ENCODE measurements at regions not wholly inside any gene's neighbourhood (a gene's known extent, or its start where the extent isn't known, plus 50 kb on each side); places are given as distances from the start of the nearest gene placed in this dataset.

DNA sequence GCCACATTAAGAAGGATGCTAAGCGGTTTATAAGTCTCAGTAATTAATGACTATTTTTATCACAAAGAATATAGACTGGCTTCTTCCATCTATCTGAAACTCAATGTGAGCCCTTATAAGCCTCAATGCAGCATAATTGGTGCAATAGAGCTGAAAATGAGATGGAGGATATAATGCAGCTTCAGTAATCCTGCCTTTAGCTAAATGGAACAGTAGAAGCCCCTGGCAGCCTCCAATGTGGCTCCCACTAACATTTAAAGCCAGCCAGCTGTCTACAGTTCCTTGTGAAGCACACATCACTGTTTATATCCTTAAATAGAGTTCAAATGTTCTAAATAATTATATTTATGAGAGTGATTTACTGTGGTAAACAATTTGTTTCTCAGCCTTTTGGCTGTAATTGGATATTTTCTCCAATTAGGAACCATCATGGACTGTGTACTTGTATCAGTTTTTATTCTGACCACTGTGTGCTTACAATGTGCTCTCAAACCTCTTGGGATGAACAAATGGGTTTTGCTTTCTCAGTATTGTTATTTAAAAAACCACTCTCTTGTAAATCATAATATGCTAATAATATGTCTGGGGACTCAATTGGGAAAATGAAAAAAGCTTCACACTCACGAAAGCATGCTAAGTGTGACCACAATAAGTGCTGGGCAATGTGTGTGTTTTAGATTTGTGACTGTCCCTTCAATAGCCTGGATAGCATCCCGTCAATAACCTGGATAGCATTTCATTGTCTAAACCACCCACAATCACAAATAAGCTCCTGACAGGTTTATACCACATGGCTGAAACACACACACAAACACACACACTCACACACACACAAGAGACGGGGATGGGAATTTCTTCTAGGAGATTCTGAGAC is 366.6 kb downstream of the GBE1 start:
- no peak for DNase-seq (ENCODE audit: low read depth)
- TF ChIP-seq, protein P1, sequence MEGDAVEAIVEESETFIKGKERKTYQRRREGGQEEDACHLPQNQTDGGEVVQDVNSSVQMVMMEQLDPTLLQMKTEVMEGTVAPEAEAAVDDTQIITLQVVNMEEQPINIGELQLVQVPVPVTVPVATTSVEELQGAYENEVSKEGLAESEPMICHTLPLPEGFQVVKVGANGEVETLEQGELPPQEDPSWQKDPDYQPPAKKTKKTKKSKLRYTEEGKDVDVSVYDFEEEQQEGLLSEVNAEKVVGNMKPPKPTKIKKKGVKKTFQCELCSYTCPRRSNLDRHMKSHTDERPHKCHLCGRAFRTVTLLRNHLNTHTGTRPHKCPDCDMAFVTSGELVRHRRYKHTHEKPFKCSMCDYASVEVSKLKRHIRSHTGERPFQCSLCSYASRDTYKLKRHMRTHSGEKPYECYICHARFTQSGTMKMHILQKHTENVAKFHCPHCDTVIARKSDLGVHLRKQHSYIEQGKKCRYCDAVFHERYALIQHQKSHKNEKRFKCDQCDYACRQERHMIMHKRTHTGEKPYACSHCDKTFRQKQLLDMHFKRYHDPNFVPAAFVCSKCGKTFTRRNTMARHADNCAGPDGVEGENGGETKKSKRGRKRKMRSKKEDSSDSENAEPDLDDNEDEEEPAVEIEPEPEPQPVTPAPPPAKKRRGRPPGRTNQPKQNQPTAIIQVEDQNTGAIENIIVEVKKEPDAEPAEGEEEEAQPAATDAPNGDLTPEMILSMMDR (IDR thresholded peaks at IDR 0.05; ENCODE audit: insufficient read depth, low read length), result no peak

DNA sequence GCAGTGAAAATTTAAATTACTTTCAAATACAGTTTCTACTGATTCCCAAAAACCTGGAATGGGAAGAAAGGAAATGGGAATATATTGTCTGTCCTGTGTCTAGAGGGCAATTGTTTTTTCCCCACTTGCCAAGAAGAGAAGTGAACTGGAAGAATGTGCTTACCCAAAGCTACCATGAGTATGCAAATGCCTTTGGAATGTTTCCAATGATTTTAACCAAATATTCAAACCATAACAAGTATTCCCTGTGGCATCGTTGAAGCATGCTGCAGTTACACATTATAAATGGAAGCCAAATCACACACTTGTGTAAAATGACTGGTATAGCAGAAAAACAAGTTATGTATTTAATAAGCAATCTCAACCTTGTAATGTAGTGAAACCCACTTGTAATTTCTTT is 368.2 kb downstream of the GBE1 start:
- no peak for DNase-seq (ENCODE audit: low read depth)
- TF ChIP-seq, protein P1 (IDR thresholded peaks at IDR 0.05; ENCODE audit: insufficient read depth, low read length), result no peak
- H3K4me3 ChIP-seq (ENCODE audit: low read depth, low read length), result no peak overlapping the region

More for the DNA sequence above, 366.6 kb downstream of the GBE1 start:
- no peak overlapping the region for H3K4me3 ChIP-seq (ENCODE audit: low read depth, low read length)

DNA sequence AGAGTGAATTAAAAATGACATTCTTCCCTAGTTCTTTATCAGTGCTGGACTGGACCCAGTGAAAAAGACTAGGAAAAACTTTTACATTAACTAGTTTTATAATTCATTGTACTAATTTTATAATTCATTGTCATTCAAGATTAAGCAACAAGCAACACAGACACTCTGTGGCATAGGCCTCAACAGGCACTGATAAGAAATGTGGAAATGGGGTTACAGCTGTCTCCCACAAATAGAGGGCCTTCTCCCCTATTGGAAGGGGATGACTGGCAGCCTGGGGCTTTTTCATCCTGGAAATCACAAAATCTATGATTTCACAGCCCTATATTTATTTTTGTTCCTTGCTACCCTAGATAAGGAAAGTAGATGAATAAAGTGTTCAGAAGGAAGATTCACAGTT is 370.6 kb downstream of the GBE1 start:
- H3K4me3 ChIP-seq (ENCODE audit: low read depth, low read length), result no peak overlapping the region
- TF ChIP-seq, protein P1 (IDR thresholded peaks at IDR 0.05; ENCODE audit: insufficient read depth, low read length), result no peak
- no peak for DNase-seq (ENCODE audit: low read depth)

DNA sequence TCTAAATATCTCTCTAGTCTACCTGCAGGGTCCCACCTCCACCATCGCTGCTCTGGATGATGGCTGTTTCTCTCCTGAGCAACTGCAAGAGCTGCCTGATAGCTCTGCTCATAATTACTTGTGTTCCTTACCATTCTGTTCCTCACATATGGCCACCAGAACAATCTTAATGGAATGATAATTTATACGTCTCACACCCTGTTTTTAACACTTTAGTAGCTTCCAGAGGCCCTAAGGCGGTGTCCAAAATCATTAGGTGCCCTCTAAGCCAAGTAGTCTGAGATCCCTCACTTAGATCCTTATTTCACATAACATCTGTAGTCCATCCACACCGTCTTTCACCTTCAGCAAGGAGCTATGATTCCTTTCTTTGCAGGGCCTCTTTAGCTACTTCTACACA is 373.3 kb downstream of the GBE1 start:
- no peak overlapping the region for H3K4me3 ChIP-seq (ENCODE audit: low read depth, low read length)
- TF ChIP-seq, protein P1 (IDR thresholded peaks at IDR 0.05; ENCODE audit: insufficient read depth, low read length), result no peak
- DNase-seq (ENCODE audit: low read depth), result no peak

DNA sequence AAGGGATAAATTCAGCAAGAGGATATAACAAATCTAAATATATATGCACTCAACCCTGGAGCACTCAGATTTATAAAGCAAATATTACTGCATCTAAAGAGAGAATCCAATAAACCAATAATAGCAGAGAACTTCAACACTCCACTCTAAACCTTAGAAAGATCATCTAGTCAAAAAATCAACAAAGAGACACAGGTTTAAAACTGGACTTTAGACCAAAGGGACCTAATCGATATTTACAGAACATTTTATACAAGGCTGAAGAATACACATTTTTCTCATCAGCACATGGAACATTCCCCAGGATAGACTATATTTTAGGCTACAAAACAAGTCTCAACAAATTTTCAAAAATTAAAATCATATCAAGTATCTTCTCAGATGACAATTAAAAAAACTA is 379.0 kb downstream of the GBE1 start:
- no peak for DNase-seq (ENCODE audit: low read depth)
- TF ChIP-seq, protein P1 (IDR thresholded peaks at IDR 0.05; ENCODE audit: insufficient read depth, low read length), result no peak
- no peak overlapping the region for H3K4me3 ChIP-seq (ENCODE audit: low read depth, low read length)

DNA sequence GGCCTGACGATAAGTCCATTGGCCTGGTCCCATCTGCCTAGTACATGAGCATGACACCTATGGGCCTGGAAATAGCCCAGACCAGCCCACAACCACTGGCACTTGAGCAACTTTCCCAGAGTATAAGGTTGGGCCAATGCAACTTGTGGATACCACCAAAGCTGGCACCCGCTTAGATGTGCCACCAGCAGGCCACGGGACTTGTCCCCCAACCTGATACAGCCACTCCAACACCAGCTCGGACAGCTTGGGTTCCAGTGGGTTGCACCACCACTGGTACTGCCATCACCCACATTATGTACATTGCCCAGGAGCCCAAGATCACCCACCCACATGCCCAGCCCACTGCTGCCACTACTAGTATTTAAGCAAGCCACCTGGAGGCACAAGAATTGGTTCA is 381.2 kb downstream of the GBE1 start:
- no peak for DNase-seq (ENCODE audit: low read depth)
- no peak overlapping the region for H3K4me3 ChIP-seq (ENCODE audit: low read depth, low read length)
- TF ChIP-seq, protein P1 (IDR thresholded peaks at IDR 0.05; ENCODE audit: insufficient read depth, low read length), result no peak
